ENCODE measurements at regions not wholly inside any gene's neighbourhood (a gene's known extent, or its start where the extent isn't known, plus 50 kb on each side); places are given as distances from the start of the nearest gene placed in this dataset.
A peak's percentile ranks its signal among the peaks of the same experiment; 100 is the strongest.
"Not testable (repeated sequence)": the region's sequence is repeated elsewhere in the genome, so short reads cannot be mapped to it uniquely, and the experiment has no call there.

DNA sequence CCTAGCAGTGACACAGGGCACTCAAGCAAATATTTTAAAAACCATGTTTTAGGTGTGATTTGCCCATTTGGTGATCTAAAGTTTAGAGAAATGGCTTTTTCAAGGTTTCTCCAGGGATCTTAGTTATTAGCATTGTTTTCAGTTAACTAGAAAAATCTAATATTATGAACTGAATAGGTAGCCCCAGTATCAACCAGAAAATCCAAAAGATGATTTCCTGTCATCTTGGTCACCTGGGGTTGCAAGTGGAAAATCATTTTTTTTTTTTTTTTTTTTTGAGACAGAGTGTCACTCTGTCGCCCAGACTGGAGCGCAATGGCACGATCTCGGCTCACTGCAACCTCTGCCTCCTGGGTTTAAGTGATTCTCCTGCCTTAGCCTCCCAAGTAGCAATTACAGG, 106.6 kb upstream of the FMN2 start:
- Histone ChIP-seq H3K9me3 (replicated peaks in 1 of 3) (no peaks in the 10 kb centered on the region), H3K27me3 (no peaks in the 10 kb centered on the region), H3K27ac (no peak overlapping the region), H3K4me3 (no peak overlapping the region), H3K4me1 (replicated peaks in 1 of 2) (no peaks in the 10 kb centered on the region), H3K36me3 (replicated peaks in 1 of 2) (peaks cover 0 to 2% of the 10 kb centered on the region in 2 donors)
- no peak for DNase-seq
- no peak for TF ChIP-seq POLR2A (IDR thresholded peaks at IDR 0.05)
- TF ChIP-seq, protein P1, sequence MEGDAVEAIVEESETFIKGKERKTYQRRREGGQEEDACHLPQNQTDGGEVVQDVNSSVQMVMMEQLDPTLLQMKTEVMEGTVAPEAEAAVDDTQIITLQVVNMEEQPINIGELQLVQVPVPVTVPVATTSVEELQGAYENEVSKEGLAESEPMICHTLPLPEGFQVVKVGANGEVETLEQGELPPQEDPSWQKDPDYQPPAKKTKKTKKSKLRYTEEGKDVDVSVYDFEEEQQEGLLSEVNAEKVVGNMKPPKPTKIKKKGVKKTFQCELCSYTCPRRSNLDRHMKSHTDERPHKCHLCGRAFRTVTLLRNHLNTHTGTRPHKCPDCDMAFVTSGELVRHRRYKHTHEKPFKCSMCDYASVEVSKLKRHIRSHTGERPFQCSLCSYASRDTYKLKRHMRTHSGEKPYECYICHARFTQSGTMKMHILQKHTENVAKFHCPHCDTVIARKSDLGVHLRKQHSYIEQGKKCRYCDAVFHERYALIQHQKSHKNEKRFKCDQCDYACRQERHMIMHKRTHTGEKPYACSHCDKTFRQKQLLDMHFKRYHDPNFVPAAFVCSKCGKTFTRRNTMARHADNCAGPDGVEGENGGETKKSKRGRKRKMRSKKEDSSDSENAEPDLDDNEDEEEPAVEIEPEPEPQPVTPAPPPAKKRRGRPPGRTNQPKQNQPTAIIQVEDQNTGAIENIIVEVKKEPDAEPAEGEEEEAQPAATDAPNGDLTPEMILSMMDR (IDR thresholded peaks at IDR 0.05) = no peak
- 89 to 94% (median 90%) methylated on average over 4 of the region's 4 CpGs for WGBS, 4 donors
- intact Hi-C loops (cut with DNase I) = no loop called here

DNA sequence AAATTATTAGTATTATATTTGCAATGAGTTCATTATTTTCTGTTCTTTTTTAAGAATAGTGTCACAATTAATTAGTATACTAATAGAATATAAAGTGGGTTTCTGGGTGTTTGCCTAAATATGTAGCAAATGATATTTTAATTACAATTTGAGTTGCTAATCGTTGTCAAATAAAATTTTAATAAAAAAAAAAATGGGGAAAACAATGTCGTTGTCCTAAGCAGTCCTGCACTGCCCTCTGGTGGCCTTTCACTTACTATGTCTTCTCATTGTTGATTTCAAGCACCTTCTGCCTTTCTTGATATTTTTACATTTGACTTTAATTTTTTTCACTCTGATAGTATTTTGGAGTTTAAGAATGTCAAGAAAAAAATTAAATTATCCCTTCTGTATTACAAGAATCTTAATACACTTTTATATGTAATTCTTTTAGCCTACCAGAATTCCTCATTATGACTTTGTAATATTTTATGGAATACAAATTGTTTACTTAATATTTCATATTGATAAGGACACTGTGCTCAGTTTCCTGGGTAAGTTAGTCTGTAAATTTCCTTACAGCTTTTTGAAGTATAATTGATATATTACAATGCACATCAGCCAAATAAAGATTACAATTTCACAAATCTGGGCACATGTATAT, 104.5 kb upstream of the FMN2 start:
- Histone ChIP-seq H3K4me3 (no peak overlapping the region), H3K4me1 (replicated peaks in 1 of 2) (no peaks in the 10 kb centered on the region), H3K36me3 (replicated peaks in 1 of 2) (peaks cover 0 to 2% of the 10 kb centered on the region in 2 donors), H3K27ac (no peak overlapping the region), H3K9me3 (replicated peaks in 1 of 3) (no peaks in the 10 kb centered on the region), H3K27me3 (no peaks in the 10 kb centered on the region)
- TF ChIP-seq POLR2A (IDR thresholded peaks at IDR 0.05) = no peak
- TF ChIP-seq, protein P1 (IDR thresholded peaks at IDR 0.05) = peak; percentile 43 to 81 (median 54)
- WGBS, 4 donors = 0 to 8% (median 5%) methylated on average over 2 of the region's 2 CpGs
- intact Hi-C loops (cut with DNase I) = no loop called here
- peak; percentile 34 to 81 (median 65) for DNase-seq

DNA sequence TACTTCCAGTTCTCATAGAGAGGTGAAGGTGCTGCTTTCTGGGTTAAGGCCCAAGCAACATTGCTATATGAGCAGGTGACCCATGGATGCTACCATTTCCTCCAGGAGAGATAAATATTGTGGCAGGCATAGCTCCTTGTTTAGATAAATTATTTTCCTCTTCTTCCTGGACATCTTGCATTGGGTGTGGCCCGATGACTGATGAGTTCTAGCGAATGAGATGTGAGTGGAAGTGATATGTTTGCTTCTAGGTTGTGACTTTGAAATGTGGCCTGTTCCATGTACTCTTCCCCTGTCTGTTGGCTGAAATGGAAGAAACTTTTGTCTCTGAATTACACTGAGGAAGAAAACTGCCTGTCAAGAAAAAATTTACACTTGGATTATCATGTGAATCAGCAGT, 101.7 kb upstream of the FMN2 start:
- Histone ChIP-seq H3K27ac (no peak overlapping the region), H3K36me3 (replicated peaks in 1 of 2) (peaks cover 0 to 2% of the 10 kb centered on the region in 2 donors), H3K4me3 (no peak overlapping the region), H3K9me3 (replicated peaks in 1 of 3) (no peaks in the 10 kb centered on the region), H3K27me3 (peaks cover 4% of the 10 kb centered on the region), H3K4me1 (replicated peaks in 1 of 2) (no peaks in the 10 kb centered on the region)
- WGBS, 4 donors = 72 to 100% (median 85%) methylated on average over 1 to 2 of the region's 2 CpGs
- no peak for TF ChIP-seq POLR2A (IDR thresholded peaks at IDR 0.05)
- TF ChIP-seq, protein P1 (IDR thresholded peaks at IDR 0.05) = no peak
- DNase-seq = no peak
- intact Hi-C loops (cut with DNase I) = no loop called here

DNA sequence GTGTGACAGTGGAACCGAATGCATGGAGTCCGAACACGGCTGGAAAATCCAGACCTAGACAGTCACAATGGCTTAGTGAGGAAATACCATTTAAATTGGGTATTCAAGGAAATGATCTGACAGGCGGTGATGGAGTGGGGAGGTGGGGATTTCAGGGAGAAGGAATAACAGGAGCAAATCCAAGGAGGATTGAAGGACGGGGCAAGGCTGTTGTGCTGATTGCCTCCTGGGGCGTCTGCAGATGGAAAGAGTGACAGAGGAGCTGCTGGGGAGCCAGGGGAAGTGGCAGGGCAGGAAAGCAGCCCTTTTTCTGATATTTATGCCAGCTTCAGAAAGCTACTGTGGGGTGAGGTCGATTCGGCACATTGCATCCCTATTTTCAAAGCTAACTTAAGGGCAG, 99.1 kb upstream of the FMN2 start:
- H3K9me3 ChIP-seq (replicated peaks in 1 of 3); H3K4me3 ChIP-seq; DNase-seq; H3K4me1 ChIP-seq (replicated peaks in 1 of 2); intact Hi-C loops (cut with DNase I); H3K36me3 ChIP-seq (replicated peaks in 1 of 2); H3K27ac ChIP-seq: not testable (repeated sequence)
- peaks cover 20% of the 10 kb centered on the region for H3K27me3 ChIP-seq
- 55 to 70% (median 63%) methylated on average over 7 to 8 of the region's 8 CpGs for WGBS, 4 donors

- intact Hi-C loops (cut with DNase I) = no loop called here
- DNase-seq = no peak
- no peaks in the 10 kb centered on the region for H3K9me3 ChIP-seq (replicated peaks in 1 of 3)
- no peak overlapping the region for H3K27ac ChIP-seq
- H3K36me3 ChIP-seq (replicated peaks in 1 of 2) = no peaks in the 10 kb centered on the region
- H3K27me3 ChIP-seq = peaks cover 28% of the 10 kb centered on the region
- 74 to 80% (median 78%) methylated on average over 4 of the region's 4 CpGs for WGBS, 4 donors
- no peak overlapping the region for H3K4me3 ChIP-seq
- peaks cover 0 to 8% of the 10 kb centered on the region in 2 donors for H3K4me1 ChIP-seq (replicated peaks in 1 of 2)
- no peak for TF ChIP-seq POLR2A (IDR thresholded peaks at IDR 0.05)
- TF ChIP-seq, protein P1 (IDR thresholded peaks at IDR 0.05) = no peak
These were observed 98.3 kb upstream of the FMN2 start for GRCh38 chr1:239993366-239993765.
